IMR-90 (cell line): ENCODE measurements at regions not wholly inside any gene's neighbourhood (a gene's known extent, or its start where the extent isn't known, plus 50 kb on each side); places are given as distances from the start of the nearest gene placed in this dataset.

Source experiments
- ATAC-seq: fragments of 200-7000 bp; cut with Tn5 transposase; 2 replicates; pipeline ENCODE4 v1.9.1; 2020; ENCODE audit warnings: low read depth, mild to moderate bottlenecking, moderate library complexity
- BruUV-seq: library from RNA; stranded (reverse); fragments of 400-500 nt; replicated peaks from 2 replicates; lab custom pipeline; 2021; lab: Mats Ljungman, UMichigan
- CTCF ChIA-PET: fragments of 300-600 bp; formaldehyde crosslinking; extraction: SDS; loops from one replicate; lab custom pipeline; 2021; ENCODE audit warnings: antibody characterized with exemption; lab: Yijun Ruan, JAX
- POLR2A ChIA-PET: fragments of 300-600 bp; sonication (Branson Sonifier 250); formaldehyde crosslinking; loops from one replicate; lab custom pipeline; 2022; ENCODE audit warnings: antibody characterized with exemption; ENCODE audit not compliant: unreplicated experiment; lab: Charles Lee
- DNase-seq: peaks from one replicate; pipeline ENCODE4 v3.0.0; 2013
- H2AFZ ChIP-seq: replicated peaks from 2 replicates; pipeline ENCODE3; 2013; ENCODE audit warnings: low read length, mild to moderate bottlenecking; ENCODE audit not compliant: poor library complexity
- H2AK5ac ChIP-seq: 2 replicates; pipeline ENCODE4 v1.6.1; 2013; ENCODE audit warnings: low read depth, low read length, inconsistent platforms
- H2AK9ac ChIP-seq: replicated peaks from 2 replicates; pipeline ENCODE3; 2013; ENCODE audit warnings: mild to moderate bottlenecking, low read depth, low read length, moderate library complexity; ENCODE audit not compliant: poor library complexity
- H2BK120ac ChIP-seq: 2 replicates; pipeline ENCODE4 v1.6.1; 2013; ENCODE audit warnings: low read depth, low read length, inconsistent platforms
- H2BK15ac ChIP-seq: 3 replicates; pipeline ENCODE4 v1.6.1; 2013; ENCODE audit warnings: low read depth, low read length, inconsistent platforms
- H2BK20ac ChIP-seq: 2 replicates; pipeline ENCODE4 v1.6.1; 2013; ENCODE audit warnings: low read depth, mild to moderate bottlenecking, inconsistent platforms, low read length, moderate library complexity
- H2BK5ac ChIP-seq: 2 replicates; pipeline ENCODE4 v1.6.1; 2013; ENCODE audit warnings: mild to moderate bottlenecking, low read depth, low read length, inconsistent platforms; ENCODE audit not compliant: poor library complexity, severe bottlenecking
- H3K14ac ChIP-seq: replicated peaks from 2 replicates; pipeline ENCODE4 v1.6.1; 2013; ENCODE audit warnings: low read depth, low read length, inconsistent platforms
- H3K18ac ChIP-seq: 2 replicates; pipeline ENCODE4 v1.6.1; 2013; ENCODE audit warnings: low read depth, low read length, control low read depth
- H3K23ac ChIP-seq: 2 replicates; pipeline ENCODE4 v1.6.1; 2013; ENCODE audit warnings: low read depth, low read length, inconsistent platforms
- H3K27ac ChIP-seq: 2 replicates; pipeline ENCODE4 v1.5.1; 2013; ENCODE audit warnings: mild to moderate bottlenecking, control low read depth, low read length; ENCODE audit not compliant: insufficient read depth
- H3K27me3 ChIP-seq: 2 replicates; pipeline ENCODE4 v1.6.1; 2013; ENCODE audit warnings: low read length; ENCODE audit not compliant: control insufficient read depth, insufficient read depth
- H3K36me3 ChIP-seq: 2 replicates; pipeline ENCODE4 v1.6.1; 2013; ENCODE audit warnings: low read length, mixed read lengths; ENCODE audit not compliant: control insufficient read depth, insufficient read depth
- H3K4ac ChIP-seq: 2 replicates; pipeline ENCODE4 v1.6.1; 2013; ENCODE audit warnings: low read depth, low read length, inconsistent platforms
- H3K4me1 ChIP-seq: 2 replicates; pipeline ENCODE4 v1.6.1; 2013; ENCODE audit warnings: low read length, mixed read lengths; ENCODE audit not compliant: control insufficient read depth, insufficient read depth
- H3K4me2 ChIP-seq: 2 replicates; pipeline ENCODE4 v1.6.1; 2013; ENCODE audit warnings: low read depth, mild to moderate bottlenecking, control low read depth, low read length, moderate library complexity
- H3K4me3 ChIP-seq: 2 replicates; pipeline ENCODE4 v1.5.1; 2013; ENCODE audit warnings: low read depth, mild to moderate bottlenecking, control low read depth, low read length, moderate library complexity; ENCODE audit not compliant: insufficient read depth
- H3K56ac ChIP-seq: 2 replicates; pipeline ENCODE4 v1.6.1; 2013; ENCODE audit warnings: low read length, inconsistent platforms; ENCODE audit not compliant: insufficient read depth; ENCODE audit errors: extremely low read depth
- H3K79me1 ChIP-seq, 2 experiments: 2 replicates each; pipeline ENCODE4 v1.6.1; 2013; ENCODE audit warnings: low read length in 2 of 2, inconsistent platforms in 1 of 2, low read depth in 1 of 2
- H3K9ac ChIP-seq: 2 replicates; pipeline ENCODE4 v1.6.1; 2013; ENCODE audit warnings: low read depth, low read length, control low read depth
- H3K9me1 ChIP-seq: 2 replicates; pipeline ENCODE4 v1.6.1; 2013; ENCODE audit warnings: low read length, inconsistent platforms; ENCODE audit not compliant: insufficient read depth
- H3K9me3 ChIP-seq: 2 replicates; pipeline ENCODE4 v1.6.1; 2013; ENCODE audit warnings: low read length; ENCODE audit not compliant: control insufficient read depth, insufficient read depth
- H4K20me1 ChIP-seq: 2 replicates; pipeline ENCODE4 v1.6.1; 2013; ENCODE audit warnings: low read length, inconsistent platforms; ENCODE audit not compliant: insufficient read depth
- H4K5ac ChIP-seq: 2 replicates; pipeline ENCODE4 v1.6.1; 2013; ENCODE audit warnings: mild to moderate bottlenecking, low read depth, low read length, control low read depth
- H4K8ac ChIP-seq, 2 experiments: 2 replicates each; pipeline ENCODE4 v1.6.1; 2013; ENCODE audit warnings: low read depth in 2 of 2, low read length in 2 of 2, control low read depth in 1 of 2, inconsistent platforms in 1 of 2
- H4K91ac ChIP-seq: 2 replicates; pipeline ENCODE4 v1.6.1; 2013; ENCODE audit warnings: low read depth, low read length, inconsistent platforms; ENCODE audit not compliant: insufficient read depth
- BHLHE40 ChIP-seq: fragments of 150-350 bp; IDR thresholded peaks from 2 replicates; pipeline ENCODE4 v1.6.1; 2016; ENCODE audit warnings: mild to moderate bottlenecking, low read depth, low read length
- CEBPB ChIP-seq: IDR thresholded peaks from 2 replicates; pipeline ENCODE4 v1.6.1; 2012; ENCODE audit warnings: low read depth, low read length, improper control_type of control experiment
- CHD1 ChIP-seq: IDR thresholded peaks from 2 replicates; pipeline ENCODE4 v1.6.1; 2012; ENCODE audit warnings: low read depth, low read length, improper control_type of control experiment
- FOS ChIP-seq: fragments of 150-350 bp; IDR thresholded peaks from 2 replicates; pipeline ENCODE4 v1.6.1; 2016; ENCODE audit warnings: low read depth, low read length
- MAFK ChIP-seq: IDR thresholded peaks from 2 replicates; pipeline ENCODE4 v1.6.1; 2012; ENCODE audit warnings: low read depth, low read length, improper control_type of control experiment
- MAZ ChIP-seq: IDR thresholded peaks from 2 replicates; pipeline ENCODE4 v1.6.1; 2012; ENCODE audit warnings: low read depth, mild to moderate bottlenecking, low read length, improper control_type of control experiment, moderate library complexity, borderline replicate concordance
- NFE2L2 ChIP-seq: fragments of 150-350 bp; IDR thresholded peaks from 2 replicates; pipeline ENCODE4 v1.6.1; 2016; ENCODE audit warnings: low read depth, mild to moderate bottlenecking, low read length
- POLR2A ChIP-seq: IDR thresholded peaks from 2 replicates; pipeline ENCODE4 v1.6.1; 2012; ENCODE audit warnings: mild to moderate bottlenecking, low read depth, low read length
- RCOR1 ChIP-seq: IDR thresholded peaks from 2 replicates; pipeline ENCODE4 v1.6.1; 2012; ENCODE audit warnings: mild to moderate bottlenecking, low read length, improper control_type of control experiment; ENCODE audit not compliant: insufficient replicate concordance
- RFX5 ChIP-seq: IDR thresholded peaks from 2 replicates; pipeline ENCODE4 v1.8.0; 2012; ENCODE audit warnings: low read depth, mild to moderate bottlenecking, low read length, moderate library complexity
- SMC3 ChIP-seq: fragments of 150-350 bp; IDR thresholded peaks from 2 replicates; pipeline ENCODE4 v1.6.1; 2016; ENCODE audit warnings: low read depth, mild to moderate bottlenecking, antibody characterized with exemption, low read length, moderate library complexity
- WGBS, 2 experiments: methylation state at CpG; one replicate each; pipeline versions ENCODE4 v1.1.5 to v1.1.7; 2013; ENCODE audit warnings: missing lambda C conversion rate in 2 of 2; ENCODE audit not compliant: insufficient read length in 1 of 2; ENCODE audit errors: extremely low coverage in 2 of 2; 5-methylcytosine and 5-hydroxymethylcytosine counted together
- dilution Hi-C: fragments of 300-500 bp; cut with HindIII; formaldehyde crosslinking; loops from one replicate; pipeline ENCODE4 v1.14.3; 2018; ENCODE audit warnings: low sequenced_read_pairs; ENCODE audit not compliant: unreplicated experiment
- in situ Hi-C: fragments of 300-500 bp; cut with MboI; formaldehyde crosslinking; loops from 3 replicates; pipeline ENCODE4 v1.14.3; 2019; ENCODE audit warnings: low sequenced_read_pairs, inconsistent platforms, mixed read lengths
- intact Hi-C: fragments of 100-400 bp; cut with micrococcal nuclease; formaldehyde crosslinking; loops from 2 replicates; pipeline ENCODE4 v1.10.0; 2022
- TF ChIP-seq, protein P1 (sequence below): fragments of 150-350 bp; IDR thresholded peaks from 2 replicates; pipeline ENCODE4 v1.6.1; 2016; ENCODE audit warnings: low read depth, mild to moderate bottlenecking, low read length, moderate library complexity, borderline replicate concordance
- TF ChIP-seq, protein P2 (sequence below): conservative IDR thresholded peaks from 2 replicates; pipeline ENCODE4 v1.5.1; 2012; ENCODE audit warnings: mild to moderate bottlenecking, low read depth, low read length, improper control_type of control experiment
- TF ChIP-seq, protein P3 (sequence below): fragments of 150-350 bp; IDR thresholded peaks from 2 replicates; pipeline ENCODE4 v1.6.1; 2017; ENCODE audit warnings: mild to moderate bottlenecking, antibody characterized with exemption, low read length, low read depth

DNA sequence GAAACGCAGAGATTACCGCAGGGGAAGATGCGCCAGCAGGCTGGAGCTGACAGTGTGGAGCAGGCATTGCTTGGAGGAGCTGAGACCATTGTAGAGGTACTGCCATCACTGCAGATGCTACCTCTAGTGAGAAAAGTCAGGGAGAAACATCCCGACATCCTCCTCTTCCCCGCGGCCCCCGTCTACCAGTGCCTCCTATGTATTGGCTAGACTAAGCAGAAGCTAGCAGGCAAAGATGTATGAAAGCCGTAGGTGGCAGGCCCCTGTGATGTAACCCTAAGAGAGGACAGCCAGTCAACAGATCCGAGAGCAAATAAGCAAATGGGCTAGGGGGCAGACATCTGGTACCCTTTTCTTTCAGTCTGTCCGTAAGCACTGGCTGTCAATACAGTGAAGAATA, 115.5 kb upstream of the ACTBL2 start:
- H3K9ac ChIP-seq, result no peak overlapping the region
- no peak overlapping the region for H3K27ac ChIP-seq
- peak overlapping the region; percentile 36; the same call in 1 of the 2 replicates for H2AK5ac ChIP-seq
- H3K56ac ChIP-seq, result no peak overlapping the region
- no peak overlapping the region for H3K23ac ChIP-seq
- H2BK20ac ChIP-seq, result no peak overlapping the region
- H2BK15ac ChIP-seq, result no peak overlapping the region
- H2BK5ac ChIP-seq, result no peak overlapping the region
- H3K4me3 ChIP-seq, result no peak overlapping the region
- H4K5ac ChIP-seq, result peak overlapping the region; percentile 10; the same call in 1 of the 2 replicates
- ChIA-PET POLR2A (no interaction called here), CTCF (no interaction called here)
- H3K79me1 ChIP-seq, result no peaks in the 10 kb centered on the region
- H3K4ac ChIP-seq, result no peak overlapping the region; the same call in 1 of the 2 replicates
- no peaks in the 10 kb centered on the region for H3K9me1 ChIP-seq
- no TSS peak for BruUV-seq
- H2BK120ac ChIP-seq, result no peak overlapping the region; the same call in 1 of the 2 replicates
- H3K4me2 ChIP-seq, result no peak overlapping the region
- 97% methylated on average over 6 of the region's 10 CpGs; no CpG with 5 or more reads in 1 of the 2 experiments for WGBS, 2 experiments
- H3K36me3 ChIP-seq, result no peaks in the 10 kb centered on the region
- H3K14ac ChIP-seq, result peak overlapping the region; percentile 46; the same call in 1 of the 2 replicates
- no peaks in the 10 kb centered on the region for H4K20me1 ChIP-seq
- no peaks in the 10 kb centered on the region for H3K9me3 ChIP-seq
- no peaks in the 10 kb centered on the region for H3K4me1 ChIP-seq
- no peak overlapping the region for H4K91ac ChIP-seq
- H3K27me3 ChIP-seq, result no peaks in the 10 kb centered on the region
- intact Hi-C loops, result no loop called here
- ATAC-seq (no peak), DNase-seq (no peak)
- H3K18ac ChIP-seq, result peak overlapping the region; percentile 43; the same call in 1 of the 2 replicates
- peak overlapping the region in 1 of 2 experiments; percentile 60; a peak in 1 of 4 replicates for H4K8ac ChIP-seq
- in situ Hi-C loops, result no loop called here
- peak overlapping the region; percentile 29 for H2AFZ ChIP-seq
- TF ChIP-seq NFE2L2, result no peak
- TF ChIP-seq, protein P1, sequence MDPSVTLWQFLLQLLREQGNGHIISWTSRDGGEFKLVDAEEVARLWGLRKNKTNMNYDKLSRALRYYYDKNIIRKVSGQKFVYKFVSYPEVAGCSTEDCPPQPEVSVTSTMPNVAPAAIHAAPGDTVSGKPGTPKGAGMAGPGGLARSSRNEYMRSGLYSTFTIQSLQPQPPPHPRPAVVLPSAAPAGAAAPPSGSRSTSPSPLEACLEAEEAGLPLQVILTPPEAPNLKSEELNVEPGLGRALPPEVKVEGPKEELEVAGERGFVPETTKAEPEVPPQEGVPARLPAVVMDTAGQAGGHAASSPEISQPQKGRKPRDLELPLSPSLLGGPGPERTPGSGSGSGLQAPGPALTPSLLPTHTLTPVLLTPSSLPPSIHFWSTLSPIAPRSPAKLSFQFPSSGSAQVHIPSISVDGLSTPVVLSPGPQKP, result no peak
- TF ChIP-seq, protein P2, sequence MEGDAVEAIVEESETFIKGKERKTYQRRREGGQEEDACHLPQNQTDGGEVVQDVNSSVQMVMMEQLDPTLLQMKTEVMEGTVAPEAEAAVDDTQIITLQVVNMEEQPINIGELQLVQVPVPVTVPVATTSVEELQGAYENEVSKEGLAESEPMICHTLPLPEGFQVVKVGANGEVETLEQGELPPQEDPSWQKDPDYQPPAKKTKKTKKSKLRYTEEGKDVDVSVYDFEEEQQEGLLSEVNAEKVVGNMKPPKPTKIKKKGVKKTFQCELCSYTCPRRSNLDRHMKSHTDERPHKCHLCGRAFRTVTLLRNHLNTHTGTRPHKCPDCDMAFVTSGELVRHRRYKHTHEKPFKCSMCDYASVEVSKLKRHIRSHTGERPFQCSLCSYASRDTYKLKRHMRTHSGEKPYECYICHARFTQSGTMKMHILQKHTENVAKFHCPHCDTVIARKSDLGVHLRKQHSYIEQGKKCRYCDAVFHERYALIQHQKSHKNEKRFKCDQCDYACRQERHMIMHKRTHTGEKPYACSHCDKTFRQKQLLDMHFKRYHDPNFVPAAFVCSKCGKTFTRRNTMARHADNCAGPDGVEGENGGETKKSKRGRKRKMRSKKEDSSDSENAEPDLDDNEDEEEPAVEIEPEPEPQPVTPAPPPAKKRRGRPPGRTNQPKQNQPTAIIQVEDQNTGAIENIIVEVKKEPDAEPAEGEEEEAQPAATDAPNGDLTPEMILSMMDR, result no peak
- no peak for TF ChIP-seq CEBPB
- no peak for TF ChIP-seq MAZ
- no peak for TF ChIP-seq CHD1
- TF ChIP-seq SMC3, result no peak
- TF ChIP-seq RCOR1, result no peak
- no peak for TF ChIP-seq BHLHE40
- TF ChIP-seq, protein P3, sequence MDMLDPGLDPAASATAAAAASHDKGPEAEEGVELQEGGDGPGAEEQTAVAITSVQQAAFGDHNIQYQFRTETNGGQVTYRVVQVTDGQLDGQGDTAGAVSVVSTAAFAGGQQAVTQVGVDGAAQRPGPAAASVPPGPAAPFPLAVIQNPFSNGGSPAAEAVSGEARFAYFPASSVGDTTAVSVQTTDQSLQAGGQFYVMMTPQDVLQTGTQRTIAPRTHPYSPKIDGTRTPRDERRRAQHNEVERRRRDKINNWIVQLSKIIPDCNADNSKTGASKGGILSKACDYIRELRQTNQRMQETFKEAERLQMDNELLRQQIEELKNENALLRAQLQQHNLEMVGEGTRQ, result no peak
- no peak for TF ChIP-seq POLR2A
- TF ChIP-seq RFX5, result no peak
- no peak for TF ChIP-seq MAFK
- TF ChIP-seq FOS, result no peak
- H2AK9ac ChIP-seq, result peak overlapping the region; percentile 61
- dilution Hi-C loops, result no loop called here
